Effector memory CD4-positive, alpha-beta T cell (primary cell): ENCODE measurements at regions not wholly inside any gene's neighbourhood (a gene's known extent, or its start where the extent isn't known, plus 50 kb on each side); places are given as distances from the start of the nearest gene placed in this dataset.

Experiments
- DNase-seq, 3 donors: peaks; one replicate each; pipeline ENCODE4 v3.0.0-alpha.2; 2020
- H3K27ac ChIP-seq: 2 replicates; pipeline ENCODE4 v1.7.0; 2013; ENCODE audit warnings: mild to moderate bottlenecking, low read length, moderate library complexity; ENCODE audit not compliant: insufficient read depth, poor library complexity, severe bottlenecking
- H3K27me3 ChIP-seq: replicated peaks from 2 replicates; pipeline ENCODE4 v1.7.0; 2013; ENCODE audit warnings: mild to moderate bottlenecking, low read length; ENCODE audit not compliant: insufficient read depth, control insufficient read depth, poor library complexity, severe bottlenecking
- H3K36me3 ChIP-seq: 2 replicates; pipeline ENCODE4 v1.7.0; 2013; ENCODE audit warnings: mild to moderate bottlenecking, low read length, moderate library complexity; ENCODE audit not compliant: control insufficient read depth, insufficient read depth
- H3K4me1 ChIP-seq: 2 replicates; pipeline ENCODE4 v1.7.0; 2013; ENCODE audit warnings: low read length, mild to moderate bottlenecking; ENCODE audit not compliant: control insufficient read depth, insufficient read depth, poor library complexity, severe bottlenecking
- H3K4me3 ChIP-seq: 2 replicates; pipeline ENCODE4 v1.7.0; 2013; ENCODE audit warnings: low read length, low read depth, mild to moderate bottlenecking; ENCODE audit not compliant: insufficient read depth, poor library complexity, severe bottlenecking
- H3K9me3 ChIP-seq: 2 replicates; pipeline ENCODE4 v1.7.0; 2013; ENCODE audit warnings: mild to moderate bottlenecking, low read length, moderate library complexity; ENCODE audit not compliant: control insufficient read depth

GRCh38 chr2:147109291-147109690 is 735.5 kb upstream of the ACVR2A start:
- Histone ChIP-seq H3K4me1 (no peaks in the 10 kb centered on the region), H3K27ac (no peak overlapping the region), H3K36me3 (no peaks in the 10 kb centered on the region), H3K4me3 (no peak overlapping the region), H3K27me3 (no peaks in the 10 kb centered on the region), H3K9me3 (no peaks in the 10 kb centered on the region)
- DNase-seq = no peak

GRCh38 chr2:147108548-147108947 is 736.3 kb upstream of the ACVR2A start:
- Histone ChIP-seq H3K4me1 (no peaks in the 10 kb centered on the region), H3K9me3 (no peaks in the 10 kb centered on the region), H3K27ac (no peak overlapping the region), H3K36me3 (no peaks in the 10 kb centered on the region), H3K4me3 (no peak overlapping the region), H3K27me3 (no peaks in the 10 kb centered on the region)
- no peak for DNase-seq

- no peaks in the 10 kb centered on the region for H3K9me3 ChIP-seq
- no peaks in the 10 kb centered on the region for H3K36me3 ChIP-seq
- no peaks in the 10 kb centered on the region for H3K27me3 ChIP-seq
- no peak overlapping the region for H3K27ac ChIP-seq
- no peaks in the 10 kb centered on the region for H3K4me1 ChIP-seq
- DNase-seq = no peak
- H3K4me3 ChIP-seq = no peak overlapping the region
Observed at GRCh38 chr2:147101941-147102790, 742.7 kb upstream of the ACVR2A start.

- Histone ChIP-seq H3K4me3 (no peak overlapping the region), H3K4me1 (no peaks in the 10 kb centered on the region), H3K9me3 (no peaks in the 10 kb centered on the region), H3K36me3 (no peaks in the 10 kb centered on the region), H3K27me3 (no peaks in the 10 kb centered on the region), H3K27ac (no peak overlapping the region)
- no peak for DNase-seq
Observed at GRCh38 chr2:147100406-147101035, 744.3 kb upstream of the ACVR2A start.

GRCh38 chr2:147099845-147100244 is 745.0 kb upstream of the ACVR2A start:
- H3K9me3 ChIP-seq = no peaks in the 10 kb centered on the region
- no peak overlapping the region for H3K4me3 ChIP-seq
- H3K27ac ChIP-seq = no peak overlapping the region
- no peaks in the 10 kb centered on the region for H3K4me1 ChIP-seq
- DNase-seq = no peak
- no peaks in the 10 kb centered on the region for H3K27me3 ChIP-seq
- no peaks in the 10 kb centered on the region for H3K36me3 ChIP-seq

- Histone ChIP-seq H3K36me3 (no peaks in the 10 kb centered on the region), H3K27ac (no peak overlapping the region), H3K4me1 (no peaks in the 10 kb centered on the region), H3K27me3 (no peaks in the 10 kb centered on the region), H3K9me3 (no peaks in the 10 kb centered on the region), H3K4me3 (no peak overlapping the region)
- no peak for DNase-seq
Observed at GRCh38 chr2:147098940-147099339, 745.9 kb upstream of the ACVR2A start.

GRCh38 chr2:147097747-147098146 is 747.1 kb upstream of the ACVR2A start:
- Histone ChIP-seq H3K9me3 (no peaks in the 10 kb centered on the region), H3K4me3 (no peak overlapping the region), H3K27me3 (no peaks in the 10 kb centered on the region), H3K36me3 (no peaks in the 10 kb centered on the region), H3K27ac (no peak overlapping the region), H3K4me1 (no peaks in the 10 kb centered on the region)
- no peak for DNase-seq

GRCh38 chr2:147096671-147097070 is 748.2 kb upstream of the ACVR2A start:
- Histone ChIP-seq H3K4me3 (no peak overlapping the region), H3K4me1 (no peaks in the 10 kb centered on the region), H3K9me3 (no peaks in the 10 kb centered on the region), H3K27ac (no peak overlapping the region), H3K27me3 (no peaks in the 10 kb centered on the region), H3K36me3 (no peaks in the 10 kb centered on the region)
- DNase-seq = no peak

- no peak overlapping the region for H3K4me3 ChIP-seq
- no peaks in the 10 kb centered on the region for H3K27me3 ChIP-seq
- H3K27ac ChIP-seq = no peak overlapping the region
- DNase-seq = no peak
- no peaks in the 10 kb centered on the region for H3K36me3 ChIP-seq
- no peaks in the 10 kb centered on the region for H3K4me1 ChIP-seq
- H3K9me3 ChIP-seq = no peaks in the 10 kb centered on the region
Observed at GRCh38 chr2:147095376-147095775, 749.5 kb upstream of the ACVR2A start.

GRCh38 chr2:147094077-147094476 is 750.8 kb upstream of the ACVR2A start:
- Histone ChIP-seq H3K4me3 (no peak overlapping the region), H3K27ac (no peak overlapping the region), H3K4me1 (no peaks in the 10 kb centered on the region), H3K36me3 (no peaks in the 10 kb centered on the region), H3K9me3 (no peaks in the 10 kb centered on the region), H3K27me3 (no peaks in the 10 kb centered on the region)
- no peak for DNase-seq
